Cardiac muscle cell (in vitro differentiated cells and primary cell): ENCODE measurements at regions not wholly inside any gene's neighbourhood (a gene's known extent, or its start where the extent isn't known, plus 50 kb on each side); places are given as distances from the start of the nearest gene placed in this dataset.
"Not testable (repeated sequence)": the region's sequence is repeated elsewhere in the genome, so short reads cannot be mapped to it uniquely, and the experiment has no call there.

Experiments
- DNase-seq, 2 donors: peaks; one replicate each; pipeline versions ENCODE4 v3.0.0 to v3.0.0-alpha.2; 2010 to 2017; ENCODE audit warnings: low read depth in 1 of 2, low spot score in 1 of 2
- H3K27ac ChIP-seq: fragments of 200-600 bp; sonication (generic); 2 replicates; pipeline ENCODE4 v1.5.1; 2016
- H3K27me3 ChIP-seq: fragments of 200-600 bp; sonication (generic); 2 replicates; pipeline ENCODE4 v1.6.0; 2016; ENCODE audit warnings: control low read depth
- H3K36me3 ChIP-seq: fragments of 200-600 bp; sonication (generic); 2 replicates; pipeline ENCODE4 v1.5.1; 2016; ENCODE audit warnings: control low read depth
- H3K4me1 ChIP-seq: fragments of 200-600 bp; sonication (generic); 2 replicates; pipeline ENCODE4 v1.8.1; 2017; ENCODE audit warnings: low read depth, mild to moderate bottlenecking, mixed run types
- H3K4me3 ChIP-seq: fragments of 200-600 bp; sonication (generic); 2 replicates; pipeline ENCODE4 v1.5.1; 2016; ENCODE audit warnings: mild to moderate bottlenecking
- H3K9me3 ChIP-seq: fragments of 200-600 bp; sonication (generic); 2 replicates; pipeline ENCODE4 v1.5.1; 2017; ENCODE audit warnings: low read depth, mild to moderate bottlenecking, control low read depth
- CTCF ChIP-seq: IDR thresholded peaks from 2 replicates; pipeline ENCODE4 v1.5.1; 2012; ENCODE audit warnings: low read depth, mild to moderate bottlenecking, low read length

DNA sequence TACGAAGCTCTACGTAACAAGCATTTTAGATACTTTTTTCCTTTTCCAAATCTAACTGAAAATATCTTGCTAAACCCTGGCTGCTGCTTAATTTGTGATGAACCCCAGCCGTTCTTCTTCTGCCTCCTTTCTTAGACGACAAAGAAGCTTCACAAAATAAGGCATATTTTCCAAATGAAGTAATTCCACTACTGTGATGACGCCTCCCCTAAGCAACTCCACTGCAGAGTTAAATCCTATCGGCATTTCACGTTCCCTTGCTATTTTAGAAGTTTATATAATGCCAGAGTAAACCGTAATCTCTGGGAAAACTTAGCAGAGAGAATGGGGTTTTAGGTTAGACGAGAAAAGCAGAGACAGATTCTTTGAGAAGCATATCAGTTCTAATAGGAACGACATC is 683.1 kb upstream of the SALL1 start:
- no peak for TF ChIP-seq CTCF
- no peak overlapping the region for H3K4me3 ChIP-seq
- DNase-seq: peak in 1 of 2 donors; percentile 17
- no peak overlapping the region for H3K27ac ChIP-seq
- H3K4me1 ChIP-seq: no peaks in the 10 kb centered on the region
- no peaks in the 10 kb centered on the region for H3K9me3 ChIP-seq
- H3K36me3 ChIP-seq: no peaks in the 10 kb centered on the region
- no peaks in the 10 kb centered on the region for H3K27me3 ChIP-seq

DNA sequence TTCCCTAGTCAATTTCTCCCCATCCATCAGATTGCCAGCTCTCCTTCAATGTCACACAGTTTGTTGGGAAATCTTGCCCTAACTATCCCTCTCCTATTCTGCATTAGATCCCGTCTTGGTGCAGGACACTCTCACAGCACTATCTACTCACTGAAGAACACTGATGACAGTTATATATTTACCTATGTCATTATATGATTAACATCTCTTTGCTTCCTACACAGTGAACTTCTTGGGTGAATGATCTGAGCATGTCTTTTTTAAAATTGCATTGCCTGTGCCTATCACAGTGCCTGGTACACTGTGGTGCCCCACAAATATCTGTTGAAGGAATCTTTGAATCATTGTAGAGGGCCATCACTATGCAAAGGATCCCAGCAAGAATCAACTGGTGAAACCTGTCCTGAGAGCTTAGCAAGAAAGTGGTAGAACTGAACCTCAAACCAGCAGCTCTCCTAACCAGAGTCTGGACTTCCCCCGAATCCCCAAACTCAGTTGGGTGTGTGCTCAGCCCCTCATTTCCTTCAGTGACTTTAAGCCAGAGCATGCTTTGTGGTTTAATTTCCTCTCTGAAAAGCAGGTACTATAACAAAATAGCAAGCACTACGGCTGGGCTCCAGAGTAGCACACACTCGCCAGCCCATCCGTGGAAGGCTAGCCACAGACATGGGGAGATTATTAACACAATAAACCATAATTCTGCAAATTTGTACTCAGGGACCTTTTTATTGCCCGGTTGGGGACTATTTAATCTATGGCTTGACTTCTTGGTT is 680.7 kb upstream of the SALL1 start:
- no peak for TF ChIP-seq CTCF
- DNase-seq: no peak
- Histone ChIP-seq H3K4me1 (no peaks in the 10 kb centered on the region), H3K27ac (no peak overlapping the region), H3K9me3 (no peaks in the 10 kb centered on the region), H3K27me3 (no peaks in the 10 kb centered on the region), H3K36me3 (no peaks in the 10 kb centered on the region), H3K4me3 (no peak overlapping the region)

DNA sequence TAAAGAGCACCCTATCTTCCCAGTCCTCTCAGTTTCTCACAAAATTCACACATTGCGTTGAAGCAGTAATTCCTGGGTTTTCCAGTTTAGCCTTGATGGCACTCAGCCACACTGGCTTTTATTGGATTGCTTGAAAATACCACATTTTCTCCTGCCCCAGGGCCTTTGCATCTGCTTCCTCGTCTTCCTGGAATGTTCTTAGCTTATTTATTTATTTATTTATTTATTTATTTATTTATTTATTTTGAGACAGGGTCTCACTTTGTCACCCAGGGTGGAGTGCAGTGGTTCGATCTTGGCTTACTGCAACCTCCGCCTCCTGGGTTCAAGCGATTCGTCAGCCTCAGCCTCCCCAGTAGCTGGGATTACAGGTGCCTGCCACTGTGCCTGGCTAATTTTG is 680.0 kb upstream of the SALL1 start:
- DNase-seq, H3K4me3 ChIP-seq, H3K27me3 ChIP-seq, H3K9me3 ChIP-seq, H3K4me1 ChIP-seq, H3K27ac ChIP-seq, H3K36me3 ChIP-seq: not testable (repeated sequence)

GRCh38 chr16:51825779-51826178 is 674.7 kb upstream of the SALL1 start:
- TF ChIP-seq CTCF: no peak
- H3K27ac ChIP-seq: no peak overlapping the region
- no peaks in the 10 kb centered on the region for H3K27me3 ChIP-seq
- no peak overlapping the region for H3K4me3 ChIP-seq
- no peaks in the 10 kb centered on the region for H3K9me3 ChIP-seq
- no peaks in the 10 kb centered on the region for H3K4me1 ChIP-seq
- H3K36me3 ChIP-seq: no peaks in the 10 kb centered on the region
- no peak for DNase-seq

DNA sequence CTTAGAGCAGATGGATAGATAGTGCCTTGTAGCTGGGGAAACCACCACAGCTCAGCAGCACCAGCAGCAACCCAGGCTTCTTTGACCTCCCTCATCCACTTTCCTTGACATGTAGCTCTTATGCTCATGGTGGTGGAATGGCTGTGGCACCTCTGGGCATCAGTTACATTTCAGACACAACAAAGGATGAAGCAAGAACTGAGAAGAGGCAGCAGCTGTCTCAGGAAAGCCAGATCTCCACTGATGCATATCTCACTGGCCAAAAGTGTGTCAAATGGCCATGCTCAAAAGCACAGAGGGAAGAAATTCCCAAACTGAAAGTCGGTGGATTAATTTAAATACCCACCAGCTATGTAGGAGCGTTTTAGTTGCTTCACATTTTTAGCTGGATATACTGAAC is 671.4 kb upstream of the SALL1 start:
- TF ChIP-seq CTCF: no peak
- H3K36me3 ChIP-seq: no peaks in the 10 kb centered on the region
- no peaks in the 10 kb centered on the region for H3K27me3 ChIP-seq
- H3K9me3 ChIP-seq: no peaks in the 10 kb centered on the region
- H3K4me3 ChIP-seq: no peak overlapping the region
- H3K27ac ChIP-seq: no peak overlapping the region
- no peaks in the 10 kb centered on the region for H3K4me1 ChIP-seq
- no peak for DNase-seq

- Histone ChIP-seq H3K36me3 (no peaks in the 10 kb centered on the region), H3K4me3 (no peak overlapping the region), H3K27ac (no peak overlapping the region), H3K27me3 (no peaks in the 10 kb centered on the region), H3K9me3 (no peaks in the 10 kb centered on the region), H3K4me1 (no peaks in the 10 kb centered on the region)
- no peak for TF ChIP-seq CTCF
- no peak for DNase-seq
These were observed 670.5 kb upstream of the SALL1 start for GRCh38 chr16:51821527-51821926.
